ENCODE measurements at regions not wholly inside any gene's neighbourhood (a gene's known extent, or its start where the extent isn't known, plus 50 kb on each side); places are given as distances from the start of the nearest gene placed in this dataset.

- DNase-seq (ENCODE audit: low spot score) = no peak
Observed at GRCh38 chr5:125327676-125328075, 581.2 kb upstream of the ZNF608 start.

GRCh38 chr5:125331987-125332598, 585.7 kb upstream of the ZNF608 start:
- no peak for DNase-seq (ENCODE audit: low spot score)

- DNase-seq (ENCODE audit: low spot score) = no peak
Observed at GRCh38 chr5:125333416-125333815, 587.0 kb upstream of the ZNF608 start.

GRCh38 chr5:125336401-125336800, 590.0 kb upstream of the ZNF608 start:
- no peak for DNase-seq (ENCODE audit: low spot score)

- DNase-seq (ENCODE audit: low spot score) = no peak
Observed at GRCh38 chr5:125337294-125337693, 590.9 kb upstream of the ZNF608 start.

- no peak for DNase-seq (ENCODE audit: low spot score)
Observed at GRCh38 chr5:125338440-125339174, 592.2 kb upstream of the ZNF608 start.

- DNase-seq (ENCODE audit: low spot score) = no peak
Observed at GRCh38 chr5:125341436-125341835, 595.0 kb upstream of the ZNF608 start.

GRCh38 chr5:125343015-125343414, 596.6 kb upstream of the ZNF608 start:
- no peak for DNase-seq (ENCODE audit: low spot score)

- DNase-seq (ENCODE audit: low spot score) = no peak
Observed at GRCh38 chr5:125346316-125346715, 599.9 kb upstream of the ZNF608 start.

GRCh38 chr5:125348221-125348692, 601.8 kb upstream of the ZNF608 start:
- DNase-seq (ENCODE audit: low spot score) = no peak

- DNase-seq (ENCODE audit: low spot score) = no peak
Observed at GRCh38 chr5:125348936-125349831, 602.7 kb upstream of the ZNF608 start.

GRCh38 chr5:125357660-125358059, 611.2 kb upstream of the ZNF608 start:
- no peak for DNase-seq (ENCODE audit: low spot score)

GRCh38 chr5:125365747-125366146, 619.3 kb upstream of the ZNF608 start:
- no peak for DNase-seq (ENCODE audit: low spot score)

- DNase-seq (ENCODE audit: low spot score) = no peak
Observed at GRCh38 chr5:125367702-125368101, 621.3 kb upstream of the ZNF608 start.

GRCh38 chr5:125370461-125371205, 624.2 kb upstream of the ZNF608 start:
- no peak for DNase-seq (ENCODE audit: low spot score)

GRCh38 chr5:125372694-125373631, 626.5 kb upstream of the ZNF608 start:
- no peak for DNase-seq (ENCODE audit: low spot score)

- DNase-seq (ENCODE audit: low spot score) = no peak
Observed at GRCh38 chr5:125375143-125375542, 628.7 kb upstream of the ZNF608 start.

- no peak for DNase-seq (ENCODE audit: low spot score)
Observed at GRCh38 chr5:125376059-125376641, 629.7 kb upstream of the ZNF608 start.

- no peak for DNase-seq (ENCODE audit: low spot score)
Observed at GRCh38 chr5:125377141-125377540, 630.7 kb upstream of the ZNF608 start.

GRCh38 chr5:125381290-125381689, 634.9 kb upstream of the ZNF608 start:
- no peak for DNase-seq (ENCODE audit: low spot score)
